ENCODE measurements at regions not wholly inside any gene's neighbourhood (a gene's known extent, or its start where the extent isn't known, plus 50 kb on each side); places are given as distances from the start of the nearest gene placed in this dataset.

DNA sequence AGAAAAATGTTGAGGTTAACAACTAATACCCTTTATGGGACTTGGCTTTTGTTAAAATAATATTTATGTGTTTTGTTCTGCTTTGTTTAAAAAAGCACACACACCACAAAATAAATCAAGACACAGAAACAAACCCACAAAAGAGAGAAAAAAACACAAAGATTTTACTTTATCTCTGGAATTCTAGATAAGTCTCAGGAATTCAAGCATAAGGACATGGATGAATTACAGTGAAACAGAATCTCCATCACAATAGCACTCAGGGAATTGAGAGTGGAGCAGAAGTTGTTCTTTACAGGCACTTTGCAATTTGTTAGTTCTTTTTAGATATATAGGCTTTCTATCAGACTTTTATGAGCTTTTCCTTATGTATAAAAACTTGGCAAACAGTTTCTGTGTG lies 360.9 kb upstream of the ZC3H15 start:
- TF ChIP-seq, protein P1, sequence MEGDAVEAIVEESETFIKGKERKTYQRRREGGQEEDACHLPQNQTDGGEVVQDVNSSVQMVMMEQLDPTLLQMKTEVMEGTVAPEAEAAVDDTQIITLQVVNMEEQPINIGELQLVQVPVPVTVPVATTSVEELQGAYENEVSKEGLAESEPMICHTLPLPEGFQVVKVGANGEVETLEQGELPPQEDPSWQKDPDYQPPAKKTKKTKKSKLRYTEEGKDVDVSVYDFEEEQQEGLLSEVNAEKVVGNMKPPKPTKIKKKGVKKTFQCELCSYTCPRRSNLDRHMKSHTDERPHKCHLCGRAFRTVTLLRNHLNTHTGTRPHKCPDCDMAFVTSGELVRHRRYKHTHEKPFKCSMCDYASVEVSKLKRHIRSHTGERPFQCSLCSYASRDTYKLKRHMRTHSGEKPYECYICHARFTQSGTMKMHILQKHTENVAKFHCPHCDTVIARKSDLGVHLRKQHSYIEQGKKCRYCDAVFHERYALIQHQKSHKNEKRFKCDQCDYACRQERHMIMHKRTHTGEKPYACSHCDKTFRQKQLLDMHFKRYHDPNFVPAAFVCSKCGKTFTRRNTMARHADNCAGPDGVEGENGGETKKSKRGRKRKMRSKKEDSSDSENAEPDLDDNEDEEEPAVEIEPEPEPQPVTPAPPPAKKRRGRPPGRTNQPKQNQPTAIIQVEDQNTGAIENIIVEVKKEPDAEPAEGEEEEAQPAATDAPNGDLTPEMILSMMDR (IDR thresholded peaks at IDR 0.05; ENCODE audit: low read length, missing control alignments), result no peak
- no peak overlapping the region for H3K4me3 ChIP-seq (replicated peaks; ENCODE audit: low read depth, low read length)
- DNase-seq (ENCODE audit: low read depth), result peak; percentile 3

DNA sequence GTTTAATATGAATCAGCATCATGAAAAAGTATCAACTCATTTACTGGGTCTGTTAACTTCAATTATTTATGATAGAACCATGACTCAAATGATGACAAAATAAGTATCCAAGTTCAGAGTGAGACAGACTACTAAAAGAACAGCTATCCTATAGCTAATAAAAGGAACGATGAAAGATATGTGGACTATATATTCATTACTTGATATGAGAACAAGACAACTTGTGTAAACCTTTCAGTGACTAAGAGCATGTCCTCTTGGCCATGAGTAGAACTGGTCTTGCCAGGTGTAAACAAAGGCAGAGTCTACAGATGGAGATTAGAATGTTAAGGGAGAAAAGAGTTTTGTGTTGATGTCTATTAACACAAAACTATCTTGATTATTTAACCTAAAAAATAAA lies 360.4 kb upstream of the ZC3H15 start:
- H3K4me3 ChIP-seq (replicated peaks; ENCODE audit: low read depth, low read length), result no peak overlapping the region
- TF ChIP-seq, protein P1 (IDR thresholded peaks at IDR 0.05; ENCODE audit: low read length, missing control alignments), result no peak
- no peak for DNase-seq (ENCODE audit: low read depth)

DNA sequence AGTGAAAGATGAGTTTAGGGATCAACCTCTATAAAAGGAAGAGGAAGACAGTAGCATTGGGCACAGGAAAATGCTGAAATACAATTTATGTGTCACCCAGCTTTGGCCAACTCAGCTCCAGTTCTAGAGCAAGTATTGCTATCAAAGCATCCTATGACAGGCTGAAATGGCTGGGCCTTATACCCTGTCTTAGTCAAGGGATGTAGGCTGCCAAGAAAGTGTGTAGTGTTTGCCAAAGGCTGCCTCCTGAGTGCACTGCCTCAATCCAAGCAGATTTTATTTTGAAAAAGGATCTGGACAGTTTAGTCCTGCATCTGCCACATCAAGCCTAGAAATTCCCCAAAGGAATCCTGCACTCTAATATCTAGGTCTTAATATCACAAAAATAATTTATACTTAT lies 359.9 kb upstream of the ZC3H15 start:
- DNase-seq (ENCODE audit: low read depth), result peak; percentile 2
- H3K4me3 ChIP-seq (replicated peaks; ENCODE audit: low read depth, low read length), result no peak overlapping the region
- TF ChIP-seq, protein P1 (IDR thresholded peaks at IDR 0.05; ENCODE audit: low read length, missing control alignments), result no peak

DNA sequence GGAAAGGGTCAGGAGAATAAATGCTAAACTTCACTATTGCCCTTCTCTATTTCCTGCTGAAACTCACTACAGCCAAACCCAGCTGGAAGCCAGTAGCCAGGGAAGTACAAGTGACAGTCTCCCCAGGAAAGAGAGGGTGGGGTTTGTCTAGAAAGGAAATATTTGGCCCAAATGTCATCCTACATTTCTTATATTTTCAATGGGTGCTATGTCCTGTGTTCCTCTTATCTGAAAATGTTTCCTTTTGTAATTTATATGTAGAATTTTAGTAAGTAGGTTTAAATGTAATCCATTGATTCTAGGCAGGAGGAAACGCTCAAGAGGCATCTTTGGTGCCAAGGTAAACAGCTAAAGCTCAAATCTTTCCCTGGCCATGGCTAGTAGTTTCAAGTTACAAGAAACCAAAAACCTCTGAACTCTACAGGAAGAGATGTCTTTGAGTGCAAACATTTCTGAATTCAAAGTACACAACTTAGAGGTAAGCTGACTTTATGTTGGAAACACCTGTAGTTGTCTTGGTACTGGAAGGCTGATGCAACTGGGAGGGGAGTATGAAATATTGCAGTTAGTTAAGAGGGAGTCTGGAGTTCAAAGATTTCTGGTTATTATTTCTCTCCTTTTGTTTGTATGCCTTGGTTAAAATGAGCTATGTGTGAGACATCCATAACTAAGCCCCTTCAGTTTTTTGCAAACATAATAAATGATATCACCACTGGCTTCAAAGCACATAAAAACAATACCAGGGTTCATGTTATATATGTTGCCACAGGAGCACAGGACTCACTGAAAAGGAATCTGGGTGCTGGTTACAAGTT lies 356.1 kb upstream of the ZC3H15 start:
- DNase-seq (ENCODE audit: low read depth), result peak; percentile 32
- TF ChIP-seq, protein P1 (IDR thresholded peaks at IDR 0.05; ENCODE audit: low read length, missing control alignments), result no peak
- no peak overlapping the region for H3K4me3 ChIP-seq (replicated peaks; ENCODE audit: low read depth, low read length)

DNA sequence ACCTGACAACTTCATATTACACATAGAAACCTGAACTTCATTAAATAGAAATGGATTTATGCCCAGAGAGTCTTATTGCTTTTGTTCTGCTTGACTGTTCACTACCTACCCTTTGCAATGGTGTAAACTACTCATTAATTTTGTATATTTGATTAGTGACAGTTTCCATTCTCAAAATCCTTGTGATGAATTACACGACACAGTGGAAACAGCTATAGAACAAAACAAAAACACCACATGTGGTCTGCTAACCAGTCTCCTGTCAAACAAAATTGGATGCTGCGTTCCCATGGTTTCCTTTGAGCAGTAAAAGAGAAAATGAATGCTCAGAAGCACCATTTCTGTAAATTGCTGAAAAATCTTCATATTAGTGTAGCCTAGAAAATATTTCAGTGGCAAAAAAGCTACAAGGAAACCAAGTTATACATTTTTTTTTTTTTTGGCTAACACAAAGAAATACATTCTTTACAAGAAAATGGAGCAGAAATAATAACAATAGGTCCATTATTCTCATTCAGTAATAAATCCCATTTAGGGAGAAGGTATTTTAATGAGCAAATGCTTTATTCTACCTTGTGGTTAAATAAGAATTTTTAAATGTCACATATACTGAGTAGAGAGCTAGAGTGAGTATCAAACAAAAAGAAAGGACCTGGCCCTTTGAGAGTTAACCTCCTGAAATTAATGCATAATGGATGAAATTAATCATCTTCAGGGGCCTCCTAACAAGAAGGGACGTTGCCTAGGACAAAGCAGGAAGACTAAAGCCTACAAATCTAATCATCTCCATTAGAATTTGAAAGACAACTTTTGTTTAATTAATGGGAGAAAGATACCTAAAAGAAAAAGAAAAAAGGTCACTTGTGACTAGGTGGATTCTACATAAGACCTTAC lies 355.1 kb upstream of the ZC3H15 start:
- no peak for DNase-seq (ENCODE audit: low read depth)
- TF ChIP-seq, protein P1 (IDR thresholded peaks at IDR 0.05; ENCODE audit: low read length, missing control alignments), result no peak
- no peak overlapping the region for H3K4me3 ChIP-seq (replicated peaks; ENCODE audit: low read depth, low read length)

DNA sequence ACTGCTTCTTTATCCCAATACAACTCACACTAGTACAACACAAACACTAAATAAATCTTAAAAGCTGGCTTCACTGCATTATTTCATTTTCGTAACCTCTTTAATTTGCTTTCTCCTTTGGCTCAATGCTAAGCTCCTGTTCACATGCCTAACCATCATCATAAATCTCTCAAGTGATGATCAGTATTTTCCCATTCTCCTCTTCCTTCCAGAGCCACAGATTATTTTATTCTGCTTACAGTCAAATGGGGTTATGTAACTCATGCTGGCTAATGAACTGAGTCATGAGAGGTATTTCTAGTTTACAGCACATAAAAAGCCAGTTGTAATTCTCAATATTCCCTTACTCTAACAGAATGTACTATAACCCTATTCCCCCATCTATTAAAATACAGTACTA lies 350.4 kb upstream of the ZC3H15 start:
- TF ChIP-seq, protein P1 (IDR thresholded peaks at IDR 0.05; ENCODE audit: low read length, missing control alignments), result no peak
- DNase-seq (ENCODE audit: low read depth), result peak; percentile 1
- no peak overlapping the region for H3K4me3 ChIP-seq (replicated peaks; ENCODE audit: low read depth, low read length)
